Choroid plexus epithelial cell (primary cell): ENCODE measurements at regions not wholly inside any gene's neighbourhood (a gene's known extent, or its start where the extent isn't known, plus 50 kb on each side); places are given as distances from the start of the nearest gene placed in this dataset.
"Not testable (repeated sequence)": the region's sequence is repeated elsewhere in the genome, so short reads cannot be mapped to it uniquely, and the experiment has no call there.

ENCODE experiments used
- DNase-seq: peaks from one replicate; pipeline ENCODE4 v3.0.0-alpha.2; 2010; ENCODE audit warnings: low read depth
- H3K4me3 ChIP-seq: 2 replicates; pipeline ENCODE4 v1.5.1; 2011; ENCODE audit warnings: low read depth, mild to moderate bottlenecking, control low read depth, low read length, moderate library complexity
- TF ChIP-seq, protein P1 (sequence below): conservative IDR thresholded peaks from 2 replicates; pipeline ENCODE4 v1.5.1; 2011; ENCODE audit warnings: low read depth, mild to moderate bottlenecking, control low read depth, inconsistent platforms, low read length, moderate library complexity

GRCh38 chr7:142511801-142512200 is 237.5 kb upstream of the PRSS1 start:
- TF ChIP-seq, protein P1, sequence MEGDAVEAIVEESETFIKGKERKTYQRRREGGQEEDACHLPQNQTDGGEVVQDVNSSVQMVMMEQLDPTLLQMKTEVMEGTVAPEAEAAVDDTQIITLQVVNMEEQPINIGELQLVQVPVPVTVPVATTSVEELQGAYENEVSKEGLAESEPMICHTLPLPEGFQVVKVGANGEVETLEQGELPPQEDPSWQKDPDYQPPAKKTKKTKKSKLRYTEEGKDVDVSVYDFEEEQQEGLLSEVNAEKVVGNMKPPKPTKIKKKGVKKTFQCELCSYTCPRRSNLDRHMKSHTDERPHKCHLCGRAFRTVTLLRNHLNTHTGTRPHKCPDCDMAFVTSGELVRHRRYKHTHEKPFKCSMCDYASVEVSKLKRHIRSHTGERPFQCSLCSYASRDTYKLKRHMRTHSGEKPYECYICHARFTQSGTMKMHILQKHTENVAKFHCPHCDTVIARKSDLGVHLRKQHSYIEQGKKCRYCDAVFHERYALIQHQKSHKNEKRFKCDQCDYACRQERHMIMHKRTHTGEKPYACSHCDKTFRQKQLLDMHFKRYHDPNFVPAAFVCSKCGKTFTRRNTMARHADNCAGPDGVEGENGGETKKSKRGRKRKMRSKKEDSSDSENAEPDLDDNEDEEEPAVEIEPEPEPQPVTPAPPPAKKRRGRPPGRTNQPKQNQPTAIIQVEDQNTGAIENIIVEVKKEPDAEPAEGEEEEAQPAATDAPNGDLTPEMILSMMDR = no peak
- no peak for DNase-seq
- H3K4me3 ChIP-seq = no peak overlapping the region

DNA sequence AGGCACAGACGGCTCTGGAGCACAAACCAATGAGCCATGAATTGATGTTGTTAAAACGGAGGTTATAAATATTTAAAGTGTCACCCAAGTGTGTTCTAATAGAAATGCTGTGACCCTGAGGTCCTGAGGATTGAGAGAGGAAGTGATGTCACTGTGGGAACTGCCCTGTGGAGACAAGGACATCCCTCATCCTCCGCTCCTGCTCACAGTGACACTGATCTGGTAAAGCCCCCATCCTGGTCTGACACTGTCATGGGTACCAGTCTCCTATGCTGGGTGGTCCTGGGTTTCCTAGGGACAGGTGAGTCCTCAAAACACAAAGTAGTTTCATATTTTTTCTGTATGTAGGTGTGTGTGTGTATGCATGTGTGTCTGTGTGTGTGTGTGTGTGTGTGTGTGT is 237.9 kb upstream of the PRSS1 start:
- TF ChIP-seq, protein P1 = no peak
- no peak overlapping the region for H3K4me3 ChIP-seq
- DNase-seq = no peak

- not testable (repeated sequence) for DNase-seq, H3K4me3 ChIP-seq
Measured at GRCh38 chr7:142509235-142509634, 240.0 kb upstream of the PRSS1 start.

DNA sequence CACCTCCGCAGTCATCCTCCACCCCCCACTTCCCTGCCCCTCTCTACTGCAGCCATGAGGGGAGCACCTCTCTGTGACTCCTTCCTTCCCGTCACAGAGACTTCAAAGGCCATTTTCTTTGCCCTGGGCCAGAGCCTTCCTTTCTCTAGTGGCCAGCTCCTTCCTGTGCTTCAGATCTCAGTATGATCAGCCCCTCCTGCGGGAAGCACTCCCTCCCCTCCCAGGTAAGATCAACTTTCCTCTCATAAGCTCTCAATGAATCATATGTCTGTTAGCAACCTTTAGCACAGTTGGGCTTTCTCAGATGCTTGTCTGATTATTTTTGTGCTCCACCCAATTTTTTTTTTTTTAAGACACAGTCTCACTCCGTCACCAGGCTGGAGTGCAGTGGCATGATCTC is 241.0 kb upstream of the PRSS1 start:
- TF ChIP-seq, protein P1 = no peak
- no peak overlapping the region for H3K4me3 ChIP-seq
- DNase-seq = peak; percentile 19

DNA sequence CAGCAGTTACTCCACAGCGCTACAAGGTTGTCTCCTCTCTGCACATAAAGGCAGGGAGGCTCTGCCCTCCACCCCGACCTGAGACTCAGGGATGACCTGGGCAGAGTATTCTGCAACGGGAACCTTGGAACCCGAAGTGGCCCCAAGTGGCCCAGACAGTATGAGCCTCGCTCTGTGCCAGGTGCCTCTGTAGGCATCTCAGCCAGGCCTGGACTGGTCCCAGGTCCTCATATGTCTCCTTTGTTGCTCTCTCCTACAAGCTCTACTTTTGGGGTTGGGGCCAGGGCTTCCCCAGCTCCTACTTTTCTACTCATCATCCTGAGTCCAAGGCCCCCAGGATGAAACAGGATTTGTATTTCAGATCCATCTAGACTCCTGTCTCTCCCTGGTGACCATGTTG is 241.5 kb upstream of the PRSS1 start:
- TF ChIP-seq, protein P1 = no peak

DNA sequence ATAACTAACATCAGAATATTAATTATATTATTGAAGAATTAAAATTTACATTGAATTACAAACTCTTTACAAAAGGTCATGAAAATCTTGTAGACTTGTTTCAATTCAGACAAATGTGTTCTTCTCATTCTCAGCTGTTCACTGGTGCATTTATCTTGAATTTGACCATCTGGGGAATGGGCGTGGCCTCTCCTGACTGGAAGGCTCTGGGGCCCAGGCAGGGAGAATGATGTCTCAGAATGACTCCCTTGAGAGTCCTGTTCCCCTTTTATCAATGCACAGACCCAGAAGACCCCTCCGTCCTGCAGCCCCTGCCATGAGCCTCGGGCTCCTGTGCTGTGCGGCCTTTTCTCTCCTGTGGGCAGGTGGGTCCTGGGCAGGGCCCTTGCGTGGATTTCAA is 242.2 kb upstream of the PRSS1 start:
- DNase-seq, H3K4me3 ChIP-seq: not testable (repeated sequence)

More for the DNA sequence above, 241.5 kb upstream of the PRSS1 start:
- H3K4me3 ChIP-seq = no peak overlapping the region
- no peak for DNase-seq

DNA sequence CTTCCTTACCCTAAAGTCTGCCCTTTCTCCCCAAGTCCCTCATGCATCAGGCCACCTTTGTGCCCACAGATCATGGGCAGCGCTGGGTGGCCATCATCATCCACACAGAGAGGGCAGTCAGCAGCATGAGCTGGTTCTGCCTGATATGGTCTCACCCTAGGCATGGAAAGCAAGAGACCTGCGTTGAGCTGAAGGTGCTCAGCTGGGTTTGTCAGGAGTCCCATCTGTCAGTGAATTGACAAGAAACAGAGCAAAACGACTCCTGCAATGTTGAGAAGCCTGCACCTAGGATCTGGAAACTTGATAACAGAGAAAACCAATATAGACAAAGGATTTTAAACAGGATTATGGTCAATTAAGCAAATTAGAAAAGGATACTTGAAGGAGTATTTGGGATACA is 242.7 kb upstream of the PRSS1 start:
- TF ChIP-seq, protein P1 = no peak

DNA sequence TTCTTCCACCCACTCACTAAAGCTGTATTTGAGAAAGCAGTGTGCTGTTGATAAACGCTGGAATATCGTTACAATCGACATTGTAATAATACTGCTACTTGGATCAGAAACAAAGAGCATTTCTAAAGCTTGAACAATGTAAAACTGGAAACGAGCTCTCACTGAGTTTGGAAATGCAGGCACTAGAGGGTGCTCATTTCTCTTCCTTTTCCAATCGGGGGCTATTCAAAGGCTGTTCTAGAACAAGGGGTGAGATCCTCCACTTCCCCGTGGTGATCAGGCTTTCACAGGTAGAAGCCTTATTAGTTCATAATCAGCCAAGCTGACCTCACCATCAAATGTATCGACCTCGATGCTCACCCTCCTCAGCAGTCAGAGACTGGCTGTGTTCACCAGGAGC is 245.3 kb upstream of the PRSS1 start:
- H3K4me3 ChIP-seq, DNase-seq: not testable (repeated sequence)
- TF ChIP-seq, protein P1 = peak; percentile 22

More for the DNA sequence above, 242.7 kb upstream of the PRSS1 start:
- H3K4me3 ChIP-seq = no peak overlapping the region
- no peak for DNase-seq
